ENCODE measurements at regions not wholly inside any gene's neighbourhood (a gene's known extent, or its start where the extent isn't known, plus 50 kb on each side); places are given as distances from the start of the nearest gene placed in this dataset.

DNA sequence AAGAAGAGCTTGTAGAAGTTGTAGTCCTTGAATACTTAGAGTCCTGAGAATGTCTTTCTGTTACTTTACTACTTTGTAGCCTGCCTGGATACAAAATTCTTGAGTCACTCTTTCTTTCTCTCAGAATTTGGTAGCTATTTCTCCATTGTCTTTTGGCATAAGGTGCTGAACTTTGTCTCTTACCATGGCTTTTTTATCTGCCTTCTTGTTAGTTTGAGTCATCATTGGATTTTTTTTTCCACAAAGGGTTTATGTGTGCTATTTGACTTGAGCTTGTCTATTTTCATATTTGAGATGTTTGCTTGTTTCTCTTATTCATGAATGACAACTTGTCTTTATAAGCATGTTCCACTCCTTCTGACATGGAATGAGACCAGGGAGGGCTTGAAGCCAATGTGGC is 74.5 kb upstream of the EXOC6 start:
- no peak overlapping the region for H3K4me3 ChIP-seq
- H3K27me3 ChIP-seq, result no peaks in the 10 kb centered on the region
- DNase-seq, result no peak
- intact Hi-C loops (cut with DNase I; ENCODE audit: low total_unique reads), result no loop called here
- H3K27ac ChIP-seq, result no peak overlapping the region
- in situ Hi-C loops (cut with MboI; ENCODE audit: low pct_ligation_motif_present in 1 of 4, low pct_unique_long_range_greater_than_20kb in 1 of 4, low sequenced_read_pairs in 3 of 4), result no loop called here
- H3K36me3 ChIP-seq, result no peaks in the 10 kb centered on the region
- TF ChIP-seq EP300 (IDR thresholded peaks at IDR 0.05; ENCODE audit: low read depth) (no peak), POLR2A (IDR thresholded peaks at IDR 0.05) (no peak), POLR2AphosphoS5 (IDR thresholded peaks at IDR 0.05) (no peak)
- TF ChIP-seq, protein P1, sequence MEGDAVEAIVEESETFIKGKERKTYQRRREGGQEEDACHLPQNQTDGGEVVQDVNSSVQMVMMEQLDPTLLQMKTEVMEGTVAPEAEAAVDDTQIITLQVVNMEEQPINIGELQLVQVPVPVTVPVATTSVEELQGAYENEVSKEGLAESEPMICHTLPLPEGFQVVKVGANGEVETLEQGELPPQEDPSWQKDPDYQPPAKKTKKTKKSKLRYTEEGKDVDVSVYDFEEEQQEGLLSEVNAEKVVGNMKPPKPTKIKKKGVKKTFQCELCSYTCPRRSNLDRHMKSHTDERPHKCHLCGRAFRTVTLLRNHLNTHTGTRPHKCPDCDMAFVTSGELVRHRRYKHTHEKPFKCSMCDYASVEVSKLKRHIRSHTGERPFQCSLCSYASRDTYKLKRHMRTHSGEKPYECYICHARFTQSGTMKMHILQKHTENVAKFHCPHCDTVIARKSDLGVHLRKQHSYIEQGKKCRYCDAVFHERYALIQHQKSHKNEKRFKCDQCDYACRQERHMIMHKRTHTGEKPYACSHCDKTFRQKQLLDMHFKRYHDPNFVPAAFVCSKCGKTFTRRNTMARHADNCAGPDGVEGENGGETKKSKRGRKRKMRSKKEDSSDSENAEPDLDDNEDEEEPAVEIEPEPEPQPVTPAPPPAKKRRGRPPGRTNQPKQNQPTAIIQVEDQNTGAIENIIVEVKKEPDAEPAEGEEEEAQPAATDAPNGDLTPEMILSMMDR (IDR thresholded peaks at IDR 0.05), result no peak
- H3K4me1 ChIP-seq, result no peaks in the 10 kb centered on the region
- no peaks in the 10 kb centered on the region for H3K9me3 ChIP-seq

DNA sequence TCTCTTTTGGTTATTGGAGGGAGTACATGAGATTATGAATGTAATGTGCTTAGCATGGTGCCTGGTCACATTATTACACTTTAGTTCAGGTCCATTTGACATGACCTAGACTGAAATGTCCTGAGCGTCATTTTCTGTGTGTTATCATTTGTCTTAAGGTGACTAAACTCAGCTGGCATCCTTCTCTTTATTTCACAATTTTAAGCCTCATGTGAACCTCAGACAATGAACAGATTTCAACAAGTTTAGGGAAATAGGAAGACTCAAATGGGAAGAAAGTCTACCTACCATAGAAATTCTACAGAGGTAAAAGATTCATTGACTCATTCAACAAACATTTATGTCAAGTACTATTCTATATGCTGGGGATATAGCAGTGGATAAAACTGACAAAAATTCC is 70.2 kb upstream of the EXOC6 start:
- Histone ChIP-seq H3K36me3 (no peaks in the 10 kb centered on the region), H3K27ac (no peak overlapping the region), H3K27me3 (peaks cover 5% of the 10 kb centered on the region), H3K4me3 (no peak overlapping the region), H3K4me1 (no peaks in the 10 kb centered on the region), H3K9me3 (no peaks in the 10 kb centered on the region)
- WGBS, 2 donors (ENCODE audit: low coverage in 1 of 2), result 93 to 100% methylated on average over 1 of the region's 1 CpG
- in situ Hi-C loops (cut with MboI; ENCODE audit: low pct_ligation_motif_present in 1 of 4, low pct_unique_long_range_greater_than_20kb in 1 of 4, low sequenced_read_pairs in 3 of 4), result no loop called here
- intact Hi-C loops (cut with DNase I; ENCODE audit: low total_unique reads), result no loop called here
- DNase-seq, result no peak
- TF ChIP-seq, protein P1 (IDR thresholded peaks at IDR 0.05), result no peak
- TF ChIP-seq POLR2A (IDR thresholded peaks at IDR 0.05) (no peak), POLR2AphosphoS5 (IDR thresholded peaks at IDR 0.05) (no peak), EP300 (IDR thresholded peaks at IDR 0.05; ENCODE audit: low read depth) (no peak)

DNA sequence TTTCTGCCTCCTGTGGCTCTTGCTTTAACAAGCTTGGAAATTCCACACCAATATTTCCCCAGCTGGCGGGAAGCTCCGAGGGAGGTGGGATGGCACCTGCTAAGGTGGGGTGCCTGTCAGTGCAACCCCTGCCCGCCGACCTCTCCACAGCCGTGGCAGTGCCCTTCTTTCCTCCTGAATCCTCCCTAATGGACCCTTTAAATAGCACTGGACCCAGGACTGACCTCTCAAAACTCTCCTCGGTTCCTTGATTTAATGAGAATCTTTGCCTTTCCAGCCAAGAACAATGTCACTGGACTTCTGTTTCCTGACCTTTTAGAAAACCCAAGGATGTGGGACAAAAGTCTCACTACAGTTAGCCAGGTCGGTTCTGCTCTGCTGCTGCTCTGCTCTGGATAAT is 63.2 kb upstream of the EXOC6 start:
- TF ChIP-seq EP300 (IDR thresholded peaks at IDR 0.05; ENCODE audit: low read depth) (no peak), POLR2A (IDR thresholded peaks at IDR 0.05) (no peak), POLR2AphosphoS5 (IDR thresholded peaks at IDR 0.05) (no peak)
- TF ChIP-seq, protein P1 (IDR thresholded peaks at IDR 0.05), result no peak
- Histone ChIP-seq H3K4me3 (no peak overlapping the region), H3K36me3 (no peaks in the 10 kb centered on the region), H3K27me3 (peaks cover 4% of the 10 kb centered on the region), H3K9me3 (no peaks in the 10 kb centered on the region), H3K27ac (no peak overlapping the region), H3K4me1 (no peaks in the 10 kb centered on the region)
- intact Hi-C loops (cut with DNase I; ENCODE audit: low total_unique reads), result no loop called here
- no peak for DNase-seq
- 44 to 71% methylated on average over 1 to 7 of the region's 7 CpGs for WGBS, 2 donors (ENCODE audit: low coverage in 1 of 2)
- in situ Hi-C loops (cut with MboI; ENCODE audit: low pct_ligation_motif_present in 1 of 4, low pct_unique_long_range_greater_than_20kb in 1 of 4, low sequenced_read_pairs in 3 of 4), result no loop called here

DNA sequence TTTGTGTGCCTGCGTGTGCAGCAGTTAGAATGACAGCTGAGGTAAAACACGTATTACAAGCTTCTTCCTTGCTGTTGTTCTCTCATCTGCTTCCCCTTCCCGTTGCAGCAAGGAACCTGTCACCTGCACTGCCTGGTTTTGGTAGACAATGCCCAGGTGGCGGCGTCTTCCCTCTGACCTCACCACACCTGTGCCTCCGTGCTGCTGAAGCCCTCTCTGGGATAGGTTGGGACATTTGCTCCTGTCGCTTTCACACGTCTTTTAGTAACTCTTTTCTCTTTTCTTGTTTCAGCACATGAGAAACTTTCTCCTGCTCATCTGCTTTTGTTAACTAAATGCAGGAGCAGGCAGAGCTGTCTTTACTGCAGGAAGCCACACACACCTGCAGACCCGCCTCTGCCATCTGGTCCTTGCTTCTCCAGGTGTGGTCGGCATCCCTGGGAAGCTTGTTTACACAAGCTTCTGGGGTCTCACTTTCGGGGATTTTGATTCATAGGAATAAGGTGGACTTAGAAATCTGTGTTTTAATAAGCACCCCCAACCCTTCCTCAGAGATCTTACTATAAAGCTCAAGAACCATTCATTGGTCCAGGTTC is 60.7 kb upstream of the EXOC6 start:
- H3K4me1 ChIP-seq, result no peaks in the 10 kb centered on the region
- H3K36me3 ChIP-seq, result no peaks in the 10 kb centered on the region
- in situ Hi-C loops (cut with MboI; ENCODE audit: low pct_ligation_motif_present in 1 of 4, low pct_unique_long_range_greater_than_20kb in 1 of 4, low sequenced_read_pairs in 3 of 4) (no loop called here), intact Hi-C loops (cut with DNase I; ENCODE audit: low total_unique reads) (no loop called here)
- WGBS, 2 donors (ENCODE audit: low coverage in 1 of 2), result 57 to 60% methylated on average over 5 to 11 of the region's 11 CpGs
- H3K9me3 ChIP-seq, result no peaks in the 10 kb centered on the region
- no peak for DNase-seq
- TF ChIP-seq POLR2A (IDR thresholded peaks at IDR 0.05), result no peak
- TF ChIP-seq, protein P1 (IDR thresholded peaks at IDR 0.05), result no peak
- no peak for TF ChIP-seq POLR2AphosphoS5 (IDR thresholded peaks at IDR 0.05)
- TF ChIP-seq EP300 (IDR thresholded peaks at IDR 0.05; ENCODE audit: low read depth), result no peak
- no peak overlapping the region for H3K27ac ChIP-seq
- no peak overlapping the region for H3K4me3 ChIP-seq
- H3K27me3 ChIP-seq, result no peaks in the 10 kb centered on the region

All from transverse colon (tissue), 4 donors.